Gastroesophageal sphincter (tissue), 4 donors: ENCODE measurements at regions not wholly inside any gene's neighbourhood (a gene's known extent, or its start where the extent isn't known, plus 50 kb on each side); places are given as distances from the start of the nearest gene placed in this dataset.

Source experiments
- ATAC-seq: fragments of 150-250 bp; one replicate; pipeline ENCODE4 v1.9.1; 2016; ENCODE audit warnings: mild to moderate bottlenecking, moderate library complexity
- H3K27ac ChIP-seq, 4 donors: fragments of 200-600 bp; sonication (generic) in 3 of 4; 1 replicate in 3 of 4; 2 replicates in 1 of 4; pipeline ENCODE4 v1.5.1; 2016 to 2019
- H3K27me3 ChIP-seq: fragments of 200-600 bp; sonication (generic); one replicate; pipeline ENCODE4 v1.5.1; 2019
- H3K36me3 ChIP-seq, 2 donors: fragments of 200-600 bp; sonication (generic); one replicate each; pipeline ENCODE4 v1.5.1; 2019; ENCODE audit warnings: control low read depth in 1 of 2
- H3K4me1 ChIP-seq, 3 donors: fragments of 200-600 bp; sonication (generic); 1 replicate in 2 of 3; 2 replicates in 1 of 3; pipeline ENCODE4 v1.5.1; 2016 to 2019; ENCODE audit warnings: control low read depth in 2 of 3
- H3K4me3 ChIP-seq, 2 donors: fragments of 200-600 bp; sonication (generic); one replicate each; pipeline ENCODE4 v1.5.1; 2019; ENCODE audit warnings: mild to moderate bottlenecking in 1 of 2, moderate library complexity in 1 of 2
- H3K9me3 ChIP-seq, 3 donors: fragments of 200-600 bp; sonication (generic); one replicate each; pipeline ENCODE4 v1.5.1; 2017 to 2019; ENCODE audit warnings: control low read depth in 2 of 3
- EP300 ChIP-seq: sonication (generic); formaldehyde crosslinking; IDR thresholded peaks from one replicate; pipeline ENCODE4 v1.6.1; 2017; ENCODE audit warnings: antibody characterized with exemption, mild to moderate bottlenecking
- POLR2A ChIP-seq, 2 donors: fragments of 450-650 bp; IDR thresholded peaks; one replicate each; pipeline ENCODE4 v1.6.1; 2017; ENCODE audit warnings: antibody characterized with exemption in 2 of 2, mild to moderate bottlenecking in 2 of 2, moderate library complexity in 1 of 2
- POLR2AphosphoS5 ChIP-seq: sonication (generic); formaldehyde crosslinking; IDR thresholded peaks from one replicate; pipeline ENCODE4 v1.6.1; 2017; ENCODE audit warnings: antibody characterized with exemption
- WGBS, 2 donors: methylation state at CpG; one replicate each; pipeline ENCODE4 v1.1.5; 2018; ENCODE audit warnings: low coverage in 1 of 2; 5-methylcytosine and 5-hydroxymethylcytosine counted together
- TF ChIP-seq, protein P1 (sequence below), 4 experiments: fragments of 200-600 bp in 2 of 4; fragments of 450-650 bp in 2 of 4; sonication (generic) in 1 of 4; IDR thresholded peaks; one replicate each; pipeline ENCODE4 v1.5.1; 2017 to 2019; ENCODE audit warnings: antibody characterized with exemption in 4 of 4, mild to moderate bottlenecking in 2 of 4, moderate library complexity in 2 of 4

DNA sequence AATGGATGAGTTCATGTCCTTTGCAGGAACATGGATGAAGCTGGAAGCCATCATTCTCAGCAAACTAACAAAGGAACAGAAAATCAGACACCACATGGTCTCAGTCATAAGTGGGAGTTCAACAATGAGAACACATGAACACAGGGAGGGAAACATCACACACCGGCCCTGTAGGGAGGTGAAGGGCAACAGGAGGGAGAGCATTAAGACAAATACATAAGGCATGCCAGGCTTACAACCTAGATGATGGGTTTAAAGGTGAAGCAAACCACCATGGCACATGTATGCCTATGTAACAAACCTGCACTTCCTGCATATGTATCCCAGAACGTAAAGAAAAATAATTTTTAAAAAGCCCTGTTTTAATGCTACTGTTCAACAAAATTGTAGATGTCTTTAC is 914.2 kb upstream of the ATXN7L3B start:
- no peaks in the 10 kb centered on the region for H3K4me1 ChIP-seq
- no peak overlapping the region for H3K27ac ChIP-seq
- TF ChIP-seq, protein P1, sequence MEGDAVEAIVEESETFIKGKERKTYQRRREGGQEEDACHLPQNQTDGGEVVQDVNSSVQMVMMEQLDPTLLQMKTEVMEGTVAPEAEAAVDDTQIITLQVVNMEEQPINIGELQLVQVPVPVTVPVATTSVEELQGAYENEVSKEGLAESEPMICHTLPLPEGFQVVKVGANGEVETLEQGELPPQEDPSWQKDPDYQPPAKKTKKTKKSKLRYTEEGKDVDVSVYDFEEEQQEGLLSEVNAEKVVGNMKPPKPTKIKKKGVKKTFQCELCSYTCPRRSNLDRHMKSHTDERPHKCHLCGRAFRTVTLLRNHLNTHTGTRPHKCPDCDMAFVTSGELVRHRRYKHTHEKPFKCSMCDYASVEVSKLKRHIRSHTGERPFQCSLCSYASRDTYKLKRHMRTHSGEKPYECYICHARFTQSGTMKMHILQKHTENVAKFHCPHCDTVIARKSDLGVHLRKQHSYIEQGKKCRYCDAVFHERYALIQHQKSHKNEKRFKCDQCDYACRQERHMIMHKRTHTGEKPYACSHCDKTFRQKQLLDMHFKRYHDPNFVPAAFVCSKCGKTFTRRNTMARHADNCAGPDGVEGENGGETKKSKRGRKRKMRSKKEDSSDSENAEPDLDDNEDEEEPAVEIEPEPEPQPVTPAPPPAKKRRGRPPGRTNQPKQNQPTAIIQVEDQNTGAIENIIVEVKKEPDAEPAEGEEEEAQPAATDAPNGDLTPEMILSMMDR (IDR thresholded peaks at IDR 0.05): no peak
- TF ChIP-seq POLR2AphosphoS5 (no peak), POLR2A (IDR thresholded peaks at IDR 0.05) (no peak), EP300 (no peak)

DNA sequence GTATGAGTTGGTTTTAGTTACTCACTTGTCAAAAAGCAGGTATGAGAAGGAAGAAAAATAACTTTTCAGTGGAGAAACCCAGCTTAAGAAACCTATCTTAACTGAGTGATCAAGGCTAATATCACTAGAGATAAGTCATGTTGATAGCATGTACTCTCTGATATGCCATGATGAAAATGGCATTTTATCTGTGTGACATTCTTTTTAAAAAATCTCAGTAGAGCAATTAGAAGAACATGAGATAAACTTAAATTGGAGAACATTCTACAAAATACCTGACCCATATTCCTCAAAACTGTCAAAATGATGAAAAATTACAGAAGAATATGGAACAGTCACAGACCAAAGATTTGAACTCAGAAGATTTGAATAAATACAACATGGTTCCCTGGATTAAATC is 912.4 kb upstream of the ATXN7L3B start:
- no peak for TF ChIP-seq POLR2AphosphoS5
- Histone ChIP-seq H3K9me3 (no peaks in the 10 kb centered on the region), H3K4me1 (no peaks in the 10 kb centered on the region), H3K4me3 (no peak overlapping the region), H3K36me3 (no peaks in the 10 kb centered on the region), H3K27ac (no peak overlapping the region), H3K27me3 (no peaks in the 10 kb centered on the region)
- ATAC-seq: no peak

More for the DNA sequence above, 914.2 kb upstream of the ATXN7L3B start:
- no peak for ATAC-seq
- no peaks in the 10 kb centered on the region for H3K36me3 ChIP-seq
- H3K9me3 ChIP-seq: no peaks in the 10 kb centered on the region
- no peaks in the 10 kb centered on the region for H3K27me3 ChIP-seq
- WGBS, 2 donors: 86 to 93% methylated on average over 2 of the region's 2 CpGs
- no peak overlapping the region for H3K4me3 ChIP-seq

DNA sequence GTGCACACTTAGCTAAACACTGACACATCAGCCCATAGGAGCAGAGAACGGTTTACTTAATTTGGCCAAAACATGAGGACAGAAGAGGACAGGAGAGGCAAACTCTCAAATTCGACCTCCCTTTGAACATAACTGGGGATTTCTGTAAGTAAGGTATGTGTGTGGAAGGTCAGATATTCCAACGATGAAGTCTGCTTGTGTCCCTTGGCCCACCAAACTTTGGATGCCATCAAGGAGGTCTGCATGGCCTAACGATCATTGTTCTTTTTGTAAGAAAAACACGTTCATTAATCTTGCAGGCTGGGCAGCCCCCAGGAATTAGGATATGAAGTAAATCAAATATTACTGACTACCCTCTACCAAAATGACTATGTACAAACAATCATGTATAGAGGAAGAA is 908.5 kb upstream of the ATXN7L3B start:
- ATAC-seq: no peak
- Histone ChIP-seq H3K9me3 (no peaks in the 10 kb centered on the region), H3K36me3 (no peaks in the 10 kb centered on the region), H3K27ac (no peak overlapping the region), H3K27me3 (no peaks in the 10 kb centered on the region), H3K4me3 (no peak overlapping the region), H3K4me1 (no peaks in the 10 kb centered on the region)
- 70 to 81% methylated on average over 4 to 5 of the region's 5 CpGs for WGBS, 2 donors
- TF ChIP-seq POLR2A (IDR thresholded peaks at IDR 0.05) (no peak), EP300 (no peak), POLR2AphosphoS5 (no peak)
- TF ChIP-seq, protein P1 (IDR thresholded peaks at IDR 0.05): no peak

DNA sequence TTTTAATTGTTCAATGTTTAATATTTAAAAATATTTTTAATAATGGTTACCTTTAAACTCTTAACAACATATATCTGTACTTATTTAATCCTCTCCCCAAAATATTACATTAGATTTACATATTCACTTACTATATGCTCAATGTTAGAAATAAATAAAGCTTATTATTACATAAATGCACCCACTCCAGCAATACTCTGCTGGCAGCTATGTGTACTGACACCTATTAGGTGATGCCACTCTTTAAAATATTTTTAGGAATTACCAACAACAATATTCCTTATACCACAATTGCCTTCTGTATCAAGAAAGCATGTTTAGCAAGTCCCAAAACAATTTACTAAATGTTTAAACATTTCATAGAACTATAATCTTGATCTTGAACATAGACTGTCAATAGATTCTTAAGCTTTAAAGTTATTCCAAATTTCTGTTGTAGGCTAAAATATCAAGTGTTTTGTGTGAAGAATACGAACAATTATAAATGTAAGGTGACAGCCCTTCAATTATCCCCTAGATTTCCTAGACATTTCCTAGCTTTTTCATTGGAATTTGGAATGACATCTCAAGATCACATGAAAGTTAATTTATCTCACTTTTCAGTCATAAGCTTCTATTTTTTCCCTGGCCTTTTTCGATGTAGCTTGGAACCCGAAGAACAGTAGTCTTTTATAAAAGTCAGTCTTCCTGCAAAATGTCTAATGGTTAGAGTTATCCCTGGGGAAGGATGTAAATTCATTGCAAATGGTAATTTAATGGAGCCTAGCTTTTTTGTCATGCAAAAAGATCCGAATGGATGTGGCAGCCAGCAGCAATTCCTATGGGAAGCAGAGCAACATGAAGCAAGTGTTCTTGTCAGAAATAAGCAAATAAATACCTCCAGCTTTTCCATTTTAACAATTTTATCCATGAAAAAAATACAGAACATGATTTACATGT is 907.5 kb upstream of the ATXN7L3B start:
- 31 to 38% methylated on average over 4 of the region's 4 CpGs for WGBS, 2 donors
- ATAC-seq: no peak
- H3K9me3 ChIP-seq: no peaks in the 10 kb centered on the region

DNA sequence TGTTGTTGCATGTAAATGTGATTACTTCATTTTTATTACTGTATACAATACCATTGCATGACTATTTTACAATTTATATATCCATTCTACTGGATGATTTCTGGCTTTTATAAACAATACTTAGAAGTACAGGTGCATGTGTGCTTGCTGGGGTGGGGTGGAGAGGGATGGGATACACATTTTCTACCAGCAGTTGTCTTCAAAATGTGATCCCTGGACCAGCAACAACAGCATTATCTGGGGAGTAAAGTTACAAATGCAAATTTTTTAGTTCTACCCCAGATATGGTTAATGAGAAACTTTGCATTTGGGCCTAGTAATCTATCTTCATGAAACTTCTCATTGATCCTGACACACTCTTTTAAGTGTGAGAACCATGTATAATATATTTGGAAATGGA is 905.4 kb upstream of the ATXN7L3B start:
- Histone ChIP-seq H3K36me3 (no peaks in the 10 kb centered on the region), H3K4me3 (no peak overlapping the region), H3K27ac (no peak overlapping the region), H3K4me1 (no peaks in the 10 kb centered on the region), H3K9me3 (no peaks in the 10 kb centered on the region), H3K27me3 (no peaks in the 10 kb centered on the region)
- ATAC-seq: no peak
- no peak for TF ChIP-seq POLR2A (IDR thresholded peaks at IDR 0.05)
- TF ChIP-seq POLR2AphosphoS5: no peak
- no peak for TF ChIP-seq EP300
- TF ChIP-seq, protein P1 (IDR thresholded peaks at IDR 0.05): no peak

More for the DNA sequence above, 907.5 kb upstream of the ATXN7L3B start:
- H3K27ac ChIP-seq: no peak overlapping the region
- H3K27me3 ChIP-seq: no peaks in the 10 kb centered on the region
- no peaks in the 10 kb centered on the region for H3K36me3 ChIP-seq
- TF ChIP-seq, protein P1 (IDR thresholded peaks at IDR 0.05): no peak
- no peak for TF ChIP-seq POLR2A (IDR thresholded peaks at IDR 0.05)
- TF ChIP-seq EP300: no peak
- TF ChIP-seq POLR2AphosphoS5: no peak
- no peaks in the 10 kb centered on the region for H3K4me1 ChIP-seq
- no peak overlapping the region for H3K4me3 ChIP-seq
